CD4-positive, alpha-beta T cell treated with Interferon alpha-2 for 1 hour (primary cell): ENCODE measurements at regions not wholly inside any gene's neighbourhood (a gene's known extent, or its start where the extent isn't known, plus 50 kb on each side); places are given as distances from the start of the nearest gene placed in this dataset.
"Not testable (repeated sequence)": the region's sequence is repeated elsewhere in the genome, so short reads cannot be mapped to it uniquely, and the experiment has no call there.

Experiments
- DNase-seq, 2 donors: peaks; one replicate each; pipeline ENCODE4 v3.0.0-alpha.2; 2020 to 2022

DNA sequence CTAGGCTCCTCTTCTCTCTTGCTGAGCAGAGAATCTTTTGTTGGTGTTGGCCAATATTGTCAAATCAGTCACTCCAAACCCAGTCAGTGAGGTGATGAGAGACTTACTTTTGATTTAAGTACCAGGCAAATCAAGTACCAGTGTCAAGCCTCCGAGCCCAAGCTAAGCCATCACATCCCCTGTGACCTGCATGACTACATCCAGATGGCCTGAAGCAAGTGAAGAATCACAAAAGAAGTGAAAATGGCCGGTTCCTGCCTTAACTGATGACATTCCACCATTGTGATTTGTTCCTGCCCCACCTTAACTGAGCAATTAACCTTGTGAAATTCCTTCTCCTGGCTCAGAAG is 107.0 kb upstream of the DAB1 start:
- DNase-seq = not testable (repeated sequence)

DNA sequence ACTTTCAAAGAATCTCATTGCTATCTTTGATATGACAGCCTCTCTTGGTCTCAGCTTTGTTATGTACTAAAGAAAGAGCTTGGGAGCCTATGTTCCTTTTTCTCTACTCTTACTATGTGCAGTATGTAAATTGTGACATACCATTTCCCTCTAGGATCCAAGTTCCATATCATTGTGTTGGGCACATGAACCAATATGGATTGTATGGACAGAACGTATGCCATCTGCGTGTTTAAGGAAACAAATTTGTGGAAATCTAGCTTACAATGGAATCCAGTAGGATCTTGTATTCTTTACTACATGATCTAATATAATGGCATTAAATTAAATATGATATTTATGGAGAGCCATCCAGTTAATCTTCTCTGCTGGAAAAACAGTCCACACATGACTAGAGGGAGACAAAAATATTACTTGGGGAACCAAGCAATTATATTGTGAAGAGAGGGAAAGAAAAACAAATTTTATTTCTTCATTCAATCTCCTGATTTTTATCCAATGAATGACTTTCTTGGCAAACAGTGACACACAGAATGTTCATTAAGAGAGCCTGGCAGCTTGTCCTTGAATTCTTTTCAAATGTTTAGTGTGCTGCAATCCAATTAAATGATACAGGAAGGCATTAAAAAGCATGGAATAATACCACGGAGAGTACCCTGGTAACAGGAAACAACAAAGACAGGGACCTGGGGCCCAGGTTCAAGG is 106.5 kb upstream of the DAB1 start:
- no peak for DNase-seq

DNA sequence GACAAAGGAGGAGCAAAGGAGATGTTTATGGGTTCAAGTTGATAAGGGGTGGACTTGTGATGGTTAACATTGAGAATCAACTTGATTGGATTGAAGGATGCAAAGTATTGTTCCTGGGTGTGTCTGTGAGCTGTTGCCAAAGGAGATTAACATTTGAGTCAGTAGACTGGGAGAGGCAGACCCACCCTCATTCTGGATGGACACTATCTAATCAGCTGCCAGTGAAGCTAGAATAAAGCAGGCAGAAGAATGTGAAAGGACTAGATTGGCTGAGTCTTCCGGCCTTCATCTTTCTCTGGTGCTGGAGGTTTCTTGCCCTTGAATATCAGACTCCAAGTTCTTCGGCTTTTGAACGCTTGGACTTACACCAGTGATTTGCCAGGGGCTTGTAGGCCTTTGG is 98.7 kb upstream of the DAB1 start:
- no peak for DNase-seq

DNA sequence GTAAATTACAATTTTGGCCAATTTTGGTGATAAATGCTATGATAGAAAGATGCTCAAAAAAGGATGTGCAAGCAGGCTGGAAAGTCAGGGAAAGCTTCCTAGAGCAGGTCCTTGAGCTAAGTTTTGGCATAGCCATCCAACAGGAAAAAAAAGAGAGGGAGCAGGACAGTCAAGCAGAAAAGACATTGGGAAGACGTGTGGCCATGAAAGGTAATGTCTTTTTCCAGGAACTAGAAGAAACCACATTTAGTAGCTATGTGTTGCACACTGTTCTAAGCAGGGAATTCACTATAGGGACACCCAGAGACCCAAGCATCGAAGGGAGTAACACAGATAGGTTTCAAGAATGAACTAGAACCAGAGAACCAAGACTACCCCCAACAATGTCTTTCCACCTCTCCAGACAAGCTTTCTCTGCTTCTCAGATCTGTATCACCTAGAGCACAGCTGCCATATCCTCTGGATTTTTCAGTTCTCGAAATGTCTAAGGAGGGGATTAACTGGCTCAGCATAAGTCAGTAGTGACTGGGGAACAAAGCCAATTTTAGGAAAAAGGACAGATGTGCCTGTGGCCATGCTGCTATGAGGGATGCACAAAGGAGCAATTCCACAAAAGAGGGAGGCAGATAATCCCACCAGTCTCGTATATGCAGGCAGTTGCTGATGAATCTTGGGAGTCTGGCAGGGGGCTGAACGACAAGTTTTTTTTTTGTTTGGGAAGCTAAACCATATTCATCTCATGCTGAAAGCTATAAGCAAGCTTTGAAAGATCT is 97.1 kb upstream of the DAB1 start:
- no peak for DNase-seq

DNA sequence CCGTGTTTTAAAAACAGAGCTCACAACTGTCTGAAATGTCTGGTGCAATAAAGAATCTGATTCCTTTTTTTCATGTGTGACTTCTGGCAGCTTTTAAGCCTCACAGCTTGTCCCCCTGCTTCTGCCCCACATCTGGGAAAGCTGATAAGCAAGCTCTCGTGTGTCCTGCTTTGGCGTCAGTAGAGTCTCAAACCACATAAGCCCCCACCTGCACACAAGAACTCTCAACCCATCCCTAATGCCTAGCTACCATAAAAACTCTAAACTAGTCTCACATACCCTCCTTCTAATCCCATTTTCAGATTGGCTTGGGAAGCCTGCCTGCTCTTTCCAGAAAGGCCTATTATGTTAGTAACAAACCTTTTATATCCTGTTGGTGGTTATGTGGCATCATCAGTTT is 94.6 kb upstream of the DAB1 start:
- no peak for DNase-seq

DNA sequence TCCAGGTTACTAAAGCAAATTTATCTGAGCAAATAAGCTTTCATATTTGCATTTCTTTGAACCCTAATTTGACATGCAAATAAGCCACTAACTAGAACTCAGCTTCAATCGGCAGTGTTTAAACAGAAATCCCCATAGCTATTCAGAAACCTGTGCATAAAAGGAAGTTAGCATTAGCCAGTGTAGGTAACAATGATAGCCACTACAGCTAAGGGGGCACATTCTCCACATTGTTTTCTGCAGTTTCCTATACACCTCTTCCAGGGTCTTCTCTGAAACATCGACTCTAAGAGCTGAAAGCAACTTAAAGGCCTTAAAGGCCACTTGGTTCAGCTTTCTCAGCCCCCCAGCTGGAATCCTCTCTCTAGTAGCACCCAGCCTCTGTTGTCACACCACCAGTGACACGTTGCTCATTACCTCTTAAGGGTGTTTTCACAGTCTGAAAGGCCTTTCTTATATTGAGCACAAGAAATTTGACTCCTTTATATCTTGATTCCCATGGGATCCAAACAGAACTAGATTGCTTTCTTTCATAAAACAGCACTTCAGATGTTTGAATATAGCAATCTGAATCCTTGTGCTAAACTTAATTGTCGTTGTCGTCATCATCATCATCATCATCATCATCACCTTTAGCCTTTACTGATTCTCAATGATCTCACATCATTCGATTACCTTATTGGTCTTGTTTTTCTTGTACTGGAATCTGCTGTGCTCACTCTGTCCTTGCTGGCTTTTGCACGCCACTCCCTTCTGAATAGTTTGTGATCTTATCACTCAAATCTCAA is 93.9 kb upstream of the DAB1 start:
- DNase-seq = no peak

DNA sequence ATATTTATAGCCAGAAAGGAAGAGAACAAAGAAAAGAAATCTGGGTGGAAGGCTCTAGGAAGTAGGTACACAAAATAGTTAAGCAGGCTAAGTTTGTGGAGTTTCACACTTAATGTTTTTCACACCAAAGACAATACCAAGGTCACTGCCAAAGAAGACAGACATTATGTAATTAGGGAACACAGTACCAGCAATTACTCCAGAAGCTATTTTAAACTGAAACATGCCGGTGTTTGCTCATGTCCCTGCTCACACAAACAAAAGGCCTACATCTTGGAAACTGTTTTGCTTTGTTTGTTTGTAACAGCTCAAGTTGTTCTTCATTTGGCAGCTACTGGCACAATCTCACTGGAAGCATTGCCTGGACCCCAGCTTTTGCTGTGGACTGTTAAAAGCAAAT is 88.5 kb upstream of the DAB1 start:
- no peak for DNase-seq

DNA sequence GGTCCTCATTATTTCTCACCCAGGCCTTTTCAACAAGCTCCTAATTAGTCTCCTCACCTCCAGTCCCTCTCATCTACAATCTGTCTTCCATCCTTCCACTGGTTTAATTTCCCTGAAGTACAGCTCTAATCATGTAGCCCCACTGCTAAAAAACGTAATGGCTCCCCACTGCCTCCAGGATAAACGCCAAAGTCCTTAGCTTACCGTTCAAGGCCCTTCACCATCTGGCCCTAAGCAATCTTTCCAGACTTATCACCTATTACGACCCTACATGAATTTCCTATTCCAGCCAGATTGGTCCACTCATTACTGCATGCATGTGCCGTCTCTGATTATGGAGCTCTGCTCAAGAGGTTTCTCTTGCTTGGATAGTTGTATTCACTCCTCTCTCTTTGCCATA is 83.1 kb upstream of the DAB1 start:
- DNase-seq = no peak

DNA sequence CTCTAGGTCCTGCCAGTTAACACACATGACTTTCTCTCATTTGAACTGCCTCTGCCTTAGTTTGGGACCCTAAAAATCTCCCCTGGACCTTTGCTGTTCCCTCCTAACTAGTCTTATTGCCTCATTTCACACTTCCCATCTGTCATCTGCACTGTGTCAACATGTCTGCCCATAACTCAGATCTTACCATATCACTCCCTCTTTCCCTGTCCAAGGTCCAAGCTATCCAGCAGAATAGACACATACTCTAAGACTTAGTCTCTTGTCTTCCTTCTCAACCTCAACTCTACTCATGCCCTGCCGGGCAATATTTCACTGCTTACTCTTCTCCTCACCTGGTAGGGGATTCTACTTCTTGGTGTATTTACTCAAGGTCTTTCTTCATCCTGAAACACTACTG is 79.5 kb upstream of the DAB1 start:
- DNase-seq = no peak

DNA sequence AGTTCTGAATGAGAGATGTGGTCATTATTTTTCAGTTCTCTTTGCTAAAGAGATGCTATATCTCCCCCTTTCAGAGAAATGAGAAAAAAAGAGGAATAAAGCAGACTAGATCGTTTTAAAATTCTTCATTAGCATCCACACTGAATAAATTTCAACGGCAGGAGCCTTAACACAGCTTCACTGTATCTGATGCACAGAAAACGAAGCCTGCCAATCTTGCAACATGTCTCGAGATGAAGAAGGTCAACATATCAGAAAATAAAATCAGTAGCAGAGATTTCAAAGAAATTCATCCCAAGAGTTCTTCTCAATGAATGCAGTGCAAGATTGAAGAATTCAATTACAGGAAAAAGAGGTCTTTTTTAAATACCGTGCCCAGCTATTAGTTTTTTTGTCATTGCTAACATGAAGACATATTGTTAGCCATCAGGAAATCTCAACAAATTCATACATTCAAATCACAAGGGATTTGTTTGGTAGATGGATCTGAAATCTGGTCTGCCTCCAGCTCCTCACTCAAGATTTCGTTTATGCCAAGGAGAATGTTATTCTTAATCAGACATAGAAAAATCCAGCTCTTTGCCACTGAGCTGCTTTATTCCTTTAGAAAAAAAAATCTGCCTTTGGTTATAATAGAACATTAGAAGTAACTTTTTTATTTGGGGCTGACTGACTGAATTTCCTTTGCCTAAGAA is 76.4 kb upstream of the DAB1 start:
- no peak for DNase-seq

DNA sequence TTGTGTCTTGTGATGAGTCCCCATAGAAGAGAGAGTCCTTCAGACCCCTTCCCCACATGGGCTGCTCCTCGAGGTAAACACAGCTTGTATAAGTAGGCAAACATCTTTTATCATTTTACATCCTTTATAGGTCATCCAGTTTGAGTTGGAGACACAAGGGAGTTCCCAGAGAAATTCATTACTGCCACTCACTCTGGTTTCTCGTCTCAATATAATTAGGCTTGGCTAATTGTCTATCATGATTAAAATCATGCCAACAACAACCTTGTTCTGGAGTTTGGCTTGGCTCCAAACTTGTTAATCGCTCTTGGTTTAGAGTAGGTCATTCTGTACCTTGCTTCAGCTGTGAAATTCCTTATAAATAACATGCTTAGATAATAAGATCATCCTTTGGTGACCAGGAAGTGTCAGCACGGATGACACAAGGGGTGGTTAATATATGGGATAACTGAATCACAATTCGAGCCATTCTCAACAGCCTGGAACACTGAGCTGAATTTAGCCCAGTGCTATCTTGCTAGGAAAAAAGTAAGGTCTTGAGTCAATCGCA is 70.7 kb upstream of the DAB1 start:
- no peak for DNase-seq

DNA sequence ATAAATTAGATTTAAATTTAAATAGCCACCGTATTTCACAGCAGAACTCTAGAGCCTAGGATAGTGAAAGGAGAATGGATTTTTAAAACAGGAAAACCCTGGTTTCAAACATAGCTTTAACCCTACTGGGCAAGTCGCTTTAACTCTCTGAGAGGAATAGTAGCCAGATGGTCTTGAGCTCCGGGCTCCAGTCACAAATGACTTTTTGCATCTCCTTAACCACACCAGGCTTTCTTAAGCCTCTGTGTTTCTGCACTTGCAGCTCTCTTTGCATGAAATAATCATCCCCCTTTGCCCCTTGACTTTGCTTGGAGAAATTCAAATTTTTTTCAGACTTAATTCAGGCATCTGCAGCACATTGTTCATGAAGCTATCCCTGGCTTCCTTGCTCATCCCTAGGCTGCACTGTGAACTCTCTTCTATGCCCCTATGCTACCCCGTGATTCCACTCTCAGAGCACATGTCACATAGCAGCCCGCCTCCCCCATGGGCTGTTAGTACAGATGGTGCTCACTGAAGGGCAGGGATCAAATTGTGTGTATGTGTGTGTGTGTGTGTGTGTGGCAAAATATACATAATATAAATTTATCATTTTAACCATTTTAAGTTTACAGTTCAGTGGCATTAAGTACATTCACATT is 68.8 kb upstream of the DAB1 start:
- DNase-seq = no peak

DNA sequence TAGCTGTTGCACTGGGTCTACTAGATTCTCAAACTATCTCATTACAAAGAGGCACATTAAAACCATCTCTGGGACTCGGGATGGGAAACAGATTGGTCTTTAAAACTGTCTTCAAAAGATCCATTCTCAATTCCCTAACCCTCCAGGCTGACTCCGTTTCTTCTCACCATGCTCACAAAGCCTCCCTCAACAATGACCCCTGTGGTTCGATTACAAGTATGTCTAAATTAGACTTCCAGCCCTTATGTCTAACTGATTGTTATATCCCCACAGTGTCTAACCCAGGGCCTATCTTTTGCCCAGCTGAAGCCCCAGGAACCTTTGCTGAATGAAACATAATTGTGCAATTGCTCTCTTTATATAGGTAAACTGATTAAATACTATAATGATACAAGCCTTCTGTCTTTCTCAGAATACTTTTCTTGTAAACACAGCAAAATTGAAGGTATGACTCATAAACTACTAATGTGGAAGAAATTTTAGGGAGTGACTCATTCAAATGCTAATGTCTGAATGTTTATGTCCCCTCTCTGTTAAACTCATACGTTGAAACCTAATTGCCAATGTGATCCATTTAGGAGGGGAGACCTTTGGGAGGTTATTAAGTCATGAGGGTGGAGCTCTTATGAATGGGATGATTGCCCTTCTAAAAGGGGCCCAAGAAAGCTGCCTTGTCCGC is 65.6 kb upstream of the DAB1 start:
- no peak for DNase-seq

DNA sequence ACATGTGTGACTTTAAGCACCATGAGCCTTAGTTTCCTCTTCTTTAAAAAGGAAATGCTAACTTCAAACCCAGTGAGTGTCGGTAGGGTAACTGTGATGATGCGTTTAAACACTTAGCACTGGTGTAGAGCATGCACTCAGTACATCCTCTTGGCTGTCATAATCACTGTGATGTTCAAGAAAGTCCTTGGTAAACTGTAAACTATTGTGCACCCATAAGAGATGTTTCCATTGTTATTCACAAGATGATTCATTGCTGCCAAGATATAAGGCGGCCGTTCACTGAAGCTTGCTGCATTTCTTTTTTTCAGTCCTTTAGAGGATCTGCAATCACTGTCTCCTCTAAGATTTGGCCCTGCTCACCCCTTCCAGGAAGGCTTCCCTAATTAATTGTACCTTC is 61.8 kb upstream of the DAB1 start:
- no peak for DNase-seq

DNA sequence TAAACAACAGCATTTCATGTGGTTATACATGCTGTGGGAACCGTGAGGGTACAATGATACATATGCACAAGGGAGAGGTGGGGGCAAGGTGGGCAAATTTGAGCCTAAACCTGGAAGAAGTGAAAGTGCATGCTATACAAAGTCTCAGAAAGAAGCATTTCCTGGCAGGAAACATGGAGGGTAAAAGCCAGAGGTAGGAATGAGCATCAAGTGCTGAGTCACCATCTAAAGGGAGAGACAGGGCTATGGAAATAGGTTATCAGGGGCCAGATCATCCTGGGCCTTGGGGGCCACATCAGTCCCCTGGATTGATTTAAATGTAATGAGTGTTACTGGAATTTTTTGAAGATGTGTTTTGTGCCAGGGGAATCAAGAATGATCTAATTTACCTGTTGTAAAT is 60.1 kb upstream of the DAB1 start:
- no peak for DNase-seq

DNA sequence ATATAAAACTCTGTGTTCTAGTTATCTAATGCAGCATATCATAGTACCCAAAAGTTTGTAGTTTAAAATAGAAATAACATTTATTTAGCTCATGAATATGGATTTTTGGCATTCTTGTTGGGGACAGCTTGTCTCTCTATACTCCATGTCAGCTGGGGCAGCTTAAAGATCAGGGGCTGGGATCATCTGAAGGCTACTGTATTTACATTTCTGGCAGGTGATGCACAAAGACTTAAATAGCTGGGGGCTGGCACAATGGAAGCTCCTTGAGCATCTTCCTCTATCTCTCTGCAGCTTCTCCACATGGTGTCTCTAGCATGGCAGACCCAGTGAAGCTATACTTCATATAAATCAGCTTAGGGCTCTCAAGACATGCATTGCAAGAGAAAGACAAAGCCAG is 55.6 kb upstream of the DAB1 start:
- no peak for DNase-seq

DNA sequence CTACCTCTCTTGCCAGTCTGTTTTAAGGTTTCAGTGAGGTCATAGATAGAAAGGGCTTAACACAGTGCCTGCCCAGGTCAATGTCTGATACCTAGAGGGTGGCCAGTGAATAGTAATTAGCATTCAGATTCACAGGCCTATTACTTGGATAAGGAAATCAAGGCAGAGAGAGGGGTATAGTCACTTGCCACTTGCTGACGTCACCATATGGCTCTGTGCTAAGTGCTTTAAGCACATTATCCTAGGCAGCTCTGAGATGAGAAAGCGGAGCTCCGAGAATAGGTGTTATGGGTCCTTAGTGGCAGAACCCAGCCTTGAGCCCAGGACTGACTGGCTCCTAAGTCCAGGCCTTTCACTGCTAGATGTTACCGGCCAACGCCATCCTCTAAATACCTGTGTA is 51.5 kb upstream of the DAB1 start:
- DNase-seq = no peak

DNA sequence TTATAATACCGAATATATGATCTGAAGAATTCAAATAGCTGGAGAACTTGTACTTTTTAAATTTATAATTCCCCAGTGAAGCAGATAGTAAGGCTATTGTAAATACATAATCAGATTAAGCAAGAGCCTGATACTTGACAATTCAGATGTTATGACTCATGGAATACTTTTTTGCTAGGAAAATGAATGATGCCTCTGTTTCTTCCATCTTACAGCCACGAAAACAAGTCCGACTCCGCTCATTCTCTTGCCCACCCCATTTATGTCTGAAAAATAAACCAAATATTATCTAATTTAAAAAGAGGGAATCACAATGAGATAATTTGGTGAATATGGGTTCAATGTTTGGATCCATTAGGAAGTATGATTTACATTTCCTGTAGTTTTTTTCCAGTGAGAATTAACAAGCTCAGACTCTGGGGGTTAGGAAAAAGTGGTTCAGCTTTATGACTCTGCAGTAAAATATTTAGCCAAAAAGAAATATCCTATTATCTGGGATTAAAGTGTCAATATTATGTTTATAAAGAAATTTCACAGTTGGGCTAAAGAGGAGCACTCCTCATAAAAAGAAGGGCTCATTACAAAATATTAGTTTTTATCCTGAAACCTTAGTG is 50.4 kb upstream of the DAB1 start:
- DNase-seq = no peak
